Mammary epithelial cell (primary cell): ENCODE measurements at regions not wholly inside any gene's neighbourhood (a gene's known extent, or its start where the extent isn't known, plus 50 kb on each side); places are given as distances from the start of the nearest gene placed in this dataset.

Experiments
- EZH2 ChIP-seq: IDR thresholded peaks from 2 replicates; pipeline ENCODE4 v1.6.1; 2012; ENCODE audit warnings: low read length, inconsistent platforms, borderline replicate concordance
- TF ChIP-seq, protein P1 (sequence below), 2 donors: IDR thresholded peaks in 1 of 2; conservative IDR thresholded peaks in 1 of 2; 2 replicates each; pipeline ENCODE4 v1.5.1; 2011 to 2012; ENCODE audit warnings: inconsistent platforms in 2 of 2, low read length in 2 of 2, mild to moderate bottlenecking in 2 of 2, control low read depth in 1 of 2, low read depth in 1 of 2; ENCODE audit not compliant: insufficient read depth in 1 of 2; ENCODE audit errors: extremely low read depth in 1 of 2

GRCh38 chr6:41466437-41466990 is 79.7 kb upstream of the FOXP4 start:
- TF ChIP-seq, protein P1, sequence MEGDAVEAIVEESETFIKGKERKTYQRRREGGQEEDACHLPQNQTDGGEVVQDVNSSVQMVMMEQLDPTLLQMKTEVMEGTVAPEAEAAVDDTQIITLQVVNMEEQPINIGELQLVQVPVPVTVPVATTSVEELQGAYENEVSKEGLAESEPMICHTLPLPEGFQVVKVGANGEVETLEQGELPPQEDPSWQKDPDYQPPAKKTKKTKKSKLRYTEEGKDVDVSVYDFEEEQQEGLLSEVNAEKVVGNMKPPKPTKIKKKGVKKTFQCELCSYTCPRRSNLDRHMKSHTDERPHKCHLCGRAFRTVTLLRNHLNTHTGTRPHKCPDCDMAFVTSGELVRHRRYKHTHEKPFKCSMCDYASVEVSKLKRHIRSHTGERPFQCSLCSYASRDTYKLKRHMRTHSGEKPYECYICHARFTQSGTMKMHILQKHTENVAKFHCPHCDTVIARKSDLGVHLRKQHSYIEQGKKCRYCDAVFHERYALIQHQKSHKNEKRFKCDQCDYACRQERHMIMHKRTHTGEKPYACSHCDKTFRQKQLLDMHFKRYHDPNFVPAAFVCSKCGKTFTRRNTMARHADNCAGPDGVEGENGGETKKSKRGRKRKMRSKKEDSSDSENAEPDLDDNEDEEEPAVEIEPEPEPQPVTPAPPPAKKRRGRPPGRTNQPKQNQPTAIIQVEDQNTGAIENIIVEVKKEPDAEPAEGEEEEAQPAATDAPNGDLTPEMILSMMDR (conservative IDR thresholded peaks at IDR 0.05 in 1 of 2, IDR thresholded peaks at IDR 0.05 in 1 of 2; ENCODE audit: extremely low read depth in 1 of 2, insufficient read depth in 1 of 2, low read depth in 1 of 2, low read length in 2 of 2) = no peak
- no peak for TF ChIP-seq EZH2
